ENCODE measurements at regions not wholly inside any gene's neighbourhood (a gene's known extent, or its start where the extent isn't known, plus 50 kb on each side); places are given as distances from the start of the nearest gene placed in this dataset.

- TF ChIP-seq ZNF816 (CRISPR knock-in tag; IDR thresholded peaks at IDR 0.05; ENCODE audit: borderline replicate concordance) (no peak), ZNF784 (CRISPR knock-in tag; IDR thresholded peaks at IDR 0.05; ENCODE audit: borderline replicate concordance) (no peak), NCOA2 (CRISPR knock-in tag; IDR thresholded peaks at IDR 0.05) (no peak), KLF11 (CRISPR knock-in tag; IDR thresholded peaks at IDR 0.05) (no peak), KLF16 (CRISPR knock-in tag; IDR thresholded peaks at IDR 0.05) (no peak), ZNF790 (CRISPR knock-in tag; IDR thresholded peaks at IDR 0.05; ENCODE audit: borderline replicate concordance) (no peak), RARA (CRISPR knock-in tag; IDR thresholded peaks at IDR 0.05) (no peak), MNT (IDR thresholded peaks at IDR 0.05) (no peak)
Observed at GRCh38 chr1:192067360-192067759, 90.9 kb upstream of the RGS18 start (continued).

GRCh38 chr1:192070213-192070612, 88.0 kb upstream of the RGS18 start:
- no peaks in the 10 kb centered on the region for H3K79me2 ChIP-seq (ENCODE audit: insufficient read depth, low read length)

More at GRCh38 chr1:192070213-192070612, 88.0 kb upstream of the RGS18 start:
- no peaks in the 10 kb centered on the region for H3K27me3 ChIP-seq (ENCODE audit: control insufficient read depth in 1 of 2, insufficient read depth in 2 of 2, low read length in 2 of 2)
- ATAC-seq = no peak
- WGBS (ENCODE audit: low lambda C conversion rate) = 0% methylated on average over 2 of the region's 2 CpGs
- no peak overlapping the region for H3K9ac ChIP-seq (ENCODE audit: insufficient read depth, low read depth, low read length)
- CTCF ChIA-PET (ENCODE audit: low intra/inter-chr PET ratio, low total read pairs) = no interaction called here
- no peaks in the 10 kb centered on the region for H4K20me1 ChIP-seq (ENCODE audit: insufficient read depth, low read length)
- no peaks in the 10 kb centered on the region for H3K9me3 ChIP-seq (ENCODE audit: low read length)
- no peak overlapping the region for H3K4me2 ChIP-seq (ENCODE audit: low read depth, low read length)
- no peak overlapping the region for H3K27ac ChIP-seq (ENCODE audit: extremely low read length, insufficient read depth, low read length)
- no TSS peak for BruUV-seq (replicated peaks)
- intact Hi-C loops (cut with micrococcal nuclease; ENCODE audit: unreplicated experiment) = no loop called here
- no peak for DNase-seq (ENCODE audit: low spot score)
- in situ Hi-C loops (cut with HindIII; ENCODE audit: extremely low pct_ligation_motif_present, low pct_unique_long_range_greater_than_20kb) = no loop called here
- no peaks in the 10 kb centered on the region for H3K4me1 ChIP-seq (ENCODE audit: insufficient read depth, low read length)
- no peak overlapping the region for H2AFZ ChIP-seq (ENCODE audit: low read length)
- no peak overlapping the region for H3K4me3 ChIP-seq (replicated peaks in 1 of 3; ENCODE audit: insufficient read depth in 1 of 3, low read depth in 2 of 3, low read length in 3 of 3)
- H3K36me3 ChIP-seq (replicated peaks in 1 of 2; ENCODE audit: control insufficient read depth in 1 of 2, insufficient read depth in 2 of 2, low read length in 2 of 2) = no peaks in the 10 kb centered on the region
- POLR2A ChIA-PET = no interaction called here
- TF ChIP-seq AFF4 (CRISPR knock-in tag; IDR thresholded peaks at IDR 0.05) (no peak), CREB1 (IDR thresholded peaks at IDR 0.05) (0 out of 2 replicates have a peak, but pooled peaks have one; percentile 27), CREB1 (CRISPR knock-in tag; IDR thresholded peaks at IDR 0.05) (no peak)
- FAIRE-seq = no peak

All from HepG2 (cell line).